DOHH2 (cell line): ENCODE measurements at regions not wholly inside any gene's neighbourhood (a gene's known extent, or its start where the extent isn't known, plus 50 kb on each side); places are given as distances from the start of the nearest gene placed in this dataset.

Source experiments
- H3F3A ChIP-seq: fragments of 200-600 bp; sonication (generic), shearing (Covaris generic); 2 replicates; pipeline ENCODE4 v1.6.0; 2016; ENCODE audit warnings: antibody characterized with exemption, mild to moderate bottlenecking; ENCODE audit not compliant: control insufficient read depth, insufficient read depth
- H3K27ac ChIP-seq: fragments of 200-600 bp; sonication (generic); 2 replicates; pipeline ENCODE4 v1.5.1; 2014; ENCODE audit warnings: low read depth, mild to moderate bottlenecking, low read length, moderate library complexity
- H3K27me3 ChIP-seq: fragments of 200-600 bp; sonication (generic); 2 replicates; pipeline ENCODE4 v1.6.1; 2014; ENCODE audit warnings: mild to moderate bottlenecking, low read length, mixed read lengths; ENCODE audit not compliant: control insufficient read depth
- H3K36me3 ChIP-seq: fragments of 200-600 bp; sonication (generic); 2 replicates; pipeline ENCODE4 v1.6.1; 2014; ENCODE audit warnings: mild to moderate bottlenecking, low read length, moderate library complexity, mixed read lengths; ENCODE audit not compliant: control insufficient read depth
- H3K4me1 ChIP-seq: fragments of 200-600 bp; sonication (generic); 2 replicates; pipeline ENCODE4 v1.6.1; 2014; ENCODE audit warnings: mild to moderate bottlenecking, low read length, mixed read lengths; ENCODE audit not compliant: control insufficient read depth
- H3K4me2 ChIP-seq: fragments of 200-600 bp; sonication (generic); 2 replicates; pipeline ENCODE4 v1.6.0; 2014; ENCODE audit warnings: mild to moderate bottlenecking, low read length, moderate library complexity
- H3K4me3 ChIP-seq: fragments of 200-600 bp; sonication (generic); 2 replicates; pipeline ENCODE4 v1.5.1; 2014; ENCODE audit warnings: mild to moderate bottlenecking, low read length, mixed read lengths
- H3K79me2 ChIP-seq: fragments of 200-600 bp; sonication (generic); 2 replicates; pipeline ENCODE4 v1.6.1; 2014; ENCODE audit warnings: mild to moderate bottlenecking, low read length, mixed read lengths; ENCODE audit not compliant: control insufficient read depth
- H3K9me2 ChIP-seq: fragments of 200-600 bp; sonication (generic); replicated peaks from 2 replicates; pipeline ENCODE4 v1.6.1; 2014; ENCODE audit warnings: mild to moderate bottlenecking, low read length, mixed read lengths; ENCODE audit not compliant: control insufficient read depth
- H3K9me3 ChIP-seq: fragments of 200-600 bp; sonication (generic); 2 replicates; pipeline ENCODE4 v1.6.1; 2014; ENCODE audit warnings: antibody characterized with exemption, low read length, mixed read lengths; ENCODE audit not compliant: control insufficient read depth, insufficient read depth
- H4K20me1 ChIP-seq: fragments of 200-600 bp; sonication (generic); 2 replicates; pipeline ENCODE4 v1.6.0; 2014; ENCODE audit warnings: low read depth, mild to moderate bottlenecking, antibody characterized with exemption, low read length, moderate library complexity; ENCODE audit not compliant: control insufficient read depth, insufficient read depth
- CTCF ChIP-seq: fragments of 200-600 bp; sonication (generic); IDR thresholded peaks from one replicate; pipeline ENCODE4 v1.5.1; 2014; ENCODE audit warnings: antibody characterized with exemption, mild to moderate bottlenecking, low read depth, low read length; ENCODE audit not compliant: poor library complexity, severe bottlenecking
- EZH2phosphoT487 ChIP-seq: fragments of 200-600 bp; sonication (generic); IDR thresholded peaks from 2 replicates; pipeline ENCODE4 v1.6.1; 2017; ENCODE audit warnings: borderline replicate concordance, mild to moderate bottlenecking, antibody characterized with exemption, low read length, moderate library complexity, mixed read lengths

DNA sequence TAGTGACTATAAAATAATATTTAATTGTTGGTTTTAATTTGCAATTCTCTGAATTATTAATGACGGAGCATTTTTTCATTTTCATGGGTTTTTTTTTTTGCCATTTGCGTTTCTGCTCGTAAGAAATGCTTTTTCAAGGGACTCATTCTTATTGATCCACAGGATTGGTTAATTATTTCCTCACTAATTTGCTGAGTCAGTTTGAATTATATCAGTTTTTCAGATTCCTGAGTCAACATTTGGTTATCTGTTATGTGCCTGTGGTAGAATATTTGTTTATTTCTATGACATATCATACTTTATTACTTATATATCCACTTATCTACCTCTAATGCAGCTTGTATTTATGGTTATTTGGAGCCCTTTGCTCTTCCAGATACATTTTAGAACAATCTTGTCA, 257.0 kb upstream of the BTBD3 start:
- Histone ChIP-seq H3F3A (no peaks in the 10 kb centered on the region), H3K4me2 (no peak overlapping the region), H4K20me1 (no peaks in the 10 kb centered on the region), H3K9me3 (no peaks in the 10 kb centered on the region), H3K79me2 (no peaks in the 10 kb centered on the region), H3K4me3 (no peak overlapping the region), H3K27me3 (no peaks in the 10 kb centered on the region), H3K9me2 (no peaks in the 10 kb centered on the region), H3K4me1 (no peaks in the 10 kb centered on the region), H3K36me3 (no peaks in the 10 kb centered on the region), H3K27ac (no peak overlapping the region)
- TF ChIP-seq CTCF = no peak

GRCh38 chr20:11671015-11671511, 246.6 kb upstream of the BTBD3 start:
- Histone ChIP-seq H3K4me3 (no peak overlapping the region), H3K4me1 (no peaks in the 10 kb centered on the region)

DNA sequence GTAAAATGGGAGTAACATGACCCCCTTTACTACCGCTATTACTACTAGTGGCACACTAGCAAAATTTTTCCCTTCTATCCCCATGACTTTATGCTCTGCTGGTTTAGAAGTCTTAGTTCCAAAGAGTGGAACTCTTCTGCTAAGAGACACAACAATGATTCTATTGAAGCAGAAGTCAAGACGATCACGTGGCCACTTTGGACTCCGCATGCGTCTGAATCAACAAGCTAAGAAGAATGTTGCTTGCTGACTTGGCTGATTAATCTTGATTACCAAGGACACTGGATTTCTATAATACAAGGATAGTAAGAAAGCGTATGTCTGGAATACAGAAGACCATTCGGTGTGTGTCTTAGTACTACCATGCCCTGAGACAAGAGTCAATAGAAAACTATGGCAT, 244.7 kb upstream of the BTBD3 start:
- Histone ChIP-seq H3K9me2 (no peaks in the 10 kb centered on the region), H3K9me3 (no peaks in the 10 kb centered on the region), H3K27me3 (no peaks in the 10 kb centered on the region), H3F3A (no peaks in the 10 kb centered on the region), H3K4me1 (no peaks in the 10 kb centered on the region), H3K4me2 (no peak overlapping the region), H3K4me3 (no peak overlapping the region), H3K27ac (no peak overlapping the region), H3K79me2 (no peaks in the 10 kb centered on the region), H3K36me3 (no peaks in the 10 kb centered on the region), H4K20me1 (no peaks in the 10 kb centered on the region)
- no peak for TF ChIP-seq EZH2phosphoT487
- TF ChIP-seq CTCF = no peak

More at GRCh38 chr20:11671015-11671511, 246.6 kb upstream of the BTBD3 start:
- no peaks in the 10 kb centered on the region for H3K36me3 ChIP-seq
- TF ChIP-seq EZH2phosphoT487 = no peak
- TF ChIP-seq CTCF = no peak
- no peak overlapping the region for H3K27ac ChIP-seq
- H3K27me3 ChIP-seq = no peaks in the 10 kb centered on the region
- H3K9me3 ChIP-seq = no peaks in the 10 kb centered on the region
- no peaks in the 10 kb centered on the region for H3K9me2 ChIP-seq
- no peaks in the 10 kb centered on the region for H4K20me1 ChIP-seq
- no peak overlapping the region for H3K4me2 ChIP-seq
- H3K79me2 ChIP-seq = no peaks in the 10 kb centered on the region
- H3F3A ChIP-seq = no peaks in the 10 kb centered on the region
